Mammary epithelial cell (primary cell): ENCODE measurements at regions not wholly inside any gene's neighbourhood (a gene's known extent, or its start where the extent isn't known, plus 50 kb on each side); places are given as distances from the start of the nearest gene placed in this dataset.

Experiments
- CTCF ChIP-seq, 2 donors: IDR thresholded peaks in 1 of 2; conservative IDR thresholded peaks in 1 of 2; 2 replicates each; pipeline ENCODE4 v1.5.1; 2011 to 2012; ENCODE audit warnings: inconsistent platforms in 2 of 2, low read length in 2 of 2, mild to moderate bottlenecking in 2 of 2, control low read depth in 1 of 2, low read depth in 1 of 2; ENCODE audit not compliant: insufficient read depth in 1 of 2; ENCODE audit errors: extremely low read depth in 1 of 2
- EZH2 ChIP-seq: IDR thresholded peaks from 2 replicates; pipeline ENCODE4 v1.6.1; 2012; ENCODE audit warnings: low read length, inconsistent platforms, borderline replicate concordance

DNA sequence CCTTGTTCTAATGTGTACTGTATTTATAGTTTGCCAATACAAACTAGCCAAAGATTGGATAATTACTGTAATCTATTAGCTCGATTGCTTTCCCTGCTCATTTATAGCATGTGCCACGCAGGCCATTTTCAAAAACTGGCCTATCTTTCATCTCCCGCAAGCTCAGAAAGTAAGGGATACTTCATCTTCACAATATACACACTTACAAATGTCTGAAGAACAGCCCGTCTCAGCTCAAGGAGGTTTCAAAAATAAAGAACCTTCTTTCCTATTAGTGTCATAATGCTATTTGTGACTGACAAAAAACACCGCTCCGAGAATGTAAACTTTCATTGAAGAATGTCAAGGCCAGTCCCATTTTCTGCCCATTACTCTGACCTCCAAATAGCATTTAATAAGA lies 306.4 kb upstream of the ZNF507 start:
- TF ChIP-seq CTCF (conservative IDR thresholded peaks at IDR 0.05 in 1 of 2, IDR thresholded peaks at IDR 0.05 in 1 of 2; ENCODE audit: extremely low read depth in 1 of 2, insufficient read depth in 1 of 2, low read depth in 1 of 2, low read length in 2 of 2) (no peak), EZH2 (no peak)
